Right atrium auricular region (tissue), 2 donors: ENCODE measurements at regions not wholly inside any gene's neighbourhood (a gene's known extent, or its start where the extent isn't known, plus 50 kb on each side); places are given as distances from the start of the nearest gene placed in this dataset.

Experiments used
- DNase-seq: peaks from one replicate; pipeline ENCODE4 v3.0.0-alpha.2; 2019; ENCODE audit warnings: low spot score
- H3K27ac ChIP-seq, 2 donors: fragments of 200-600 bp; sonication (generic); 1 replicate in 1 of 2; 2 replicates in 1 of 2; pipeline ENCODE4 v1.5.1; 2016 to 2019
- H3K27me3 ChIP-seq, 2 donors: fragments of 200-600 bp; sonication (generic); one replicate each; pipeline versions ENCODE4 v1.5.1 to v1.6.0; 2017 to 2019
- H3K36me3 ChIP-seq: fragments of 200-600 bp; sonication (generic); one replicate; pipeline ENCODE4 v1.5.1; 2016
- H3K4me1 ChIP-seq, 2 donors: fragments of 200-600 bp; sonication (generic); one replicate each; pipeline versions ENCODE4 v1.5.1 to v1.6.0; 2017 to 2019
- H3K4me3 ChIP-seq, 2 donors: fragments of 200-600 bp; sonication (generic); 1 replicate in 1 of 2; 2 replicates in 1 of 2; pipeline ENCODE4 v1.5.1; 2017 to 2019; ENCODE audit warnings: mild to moderate bottlenecking in 1 of 2, moderate library complexity in 1 of 2
- H3K9me3 ChIP-seq, 2 donors: fragments of 200-600 bp; sonication (generic); one replicate each; pipeline ENCODE4 v1.5.1; 2019
- TF ChIP-seq, protein P1 (sequence below), 2 donors: fragments of 200-600 bp; sonication (generic); IDR thresholded peaks; one replicate each; pipeline ENCODE4 v1.5.1; 2019; ENCODE audit warnings: antibody characterized with exemption in 2 of 2

DNA sequence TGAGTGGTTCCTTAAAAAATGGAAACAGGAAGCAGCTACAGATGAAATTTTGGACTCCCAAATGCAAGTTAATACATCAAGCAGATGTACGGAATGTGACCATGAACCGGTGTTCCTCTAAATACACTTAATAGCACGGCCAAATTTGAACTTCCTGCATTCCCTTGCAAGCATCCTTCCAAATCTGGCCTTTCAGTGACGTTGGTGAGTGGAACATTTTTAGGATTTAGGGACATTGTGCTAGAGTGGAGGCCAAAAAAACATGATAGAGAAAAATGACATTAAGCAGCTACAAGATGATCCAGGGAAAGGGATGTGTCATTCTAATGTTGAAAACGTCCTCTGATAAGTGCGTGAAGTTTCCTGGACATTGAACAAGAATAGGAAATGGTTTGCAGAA lies 62.1 kb downstream of the CTAGE1 start:
- H3K27me3 ChIP-seq = no peaks in the 10 kb centered on the region
- peak overlapping the region; percentile 28 to 50 for H3K27ac ChIP-seq
- H3K4me1 ChIP-seq = peaks cover 0 to 15% of the 10 kb centered on the region in 2 donors
- no peak overlapping the region for H3K4me3 ChIP-seq
- TF ChIP-seq, protein P1, sequence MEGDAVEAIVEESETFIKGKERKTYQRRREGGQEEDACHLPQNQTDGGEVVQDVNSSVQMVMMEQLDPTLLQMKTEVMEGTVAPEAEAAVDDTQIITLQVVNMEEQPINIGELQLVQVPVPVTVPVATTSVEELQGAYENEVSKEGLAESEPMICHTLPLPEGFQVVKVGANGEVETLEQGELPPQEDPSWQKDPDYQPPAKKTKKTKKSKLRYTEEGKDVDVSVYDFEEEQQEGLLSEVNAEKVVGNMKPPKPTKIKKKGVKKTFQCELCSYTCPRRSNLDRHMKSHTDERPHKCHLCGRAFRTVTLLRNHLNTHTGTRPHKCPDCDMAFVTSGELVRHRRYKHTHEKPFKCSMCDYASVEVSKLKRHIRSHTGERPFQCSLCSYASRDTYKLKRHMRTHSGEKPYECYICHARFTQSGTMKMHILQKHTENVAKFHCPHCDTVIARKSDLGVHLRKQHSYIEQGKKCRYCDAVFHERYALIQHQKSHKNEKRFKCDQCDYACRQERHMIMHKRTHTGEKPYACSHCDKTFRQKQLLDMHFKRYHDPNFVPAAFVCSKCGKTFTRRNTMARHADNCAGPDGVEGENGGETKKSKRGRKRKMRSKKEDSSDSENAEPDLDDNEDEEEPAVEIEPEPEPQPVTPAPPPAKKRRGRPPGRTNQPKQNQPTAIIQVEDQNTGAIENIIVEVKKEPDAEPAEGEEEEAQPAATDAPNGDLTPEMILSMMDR (IDR thresholded peaks at IDR 0.05) = no peak
- H3K36me3 ChIP-seq = no peaks in the 10 kb centered on the region
- DNase-seq = no peak
- no peaks in the 10 kb centered on the region for H3K9me3 ChIP-seq

DNA sequence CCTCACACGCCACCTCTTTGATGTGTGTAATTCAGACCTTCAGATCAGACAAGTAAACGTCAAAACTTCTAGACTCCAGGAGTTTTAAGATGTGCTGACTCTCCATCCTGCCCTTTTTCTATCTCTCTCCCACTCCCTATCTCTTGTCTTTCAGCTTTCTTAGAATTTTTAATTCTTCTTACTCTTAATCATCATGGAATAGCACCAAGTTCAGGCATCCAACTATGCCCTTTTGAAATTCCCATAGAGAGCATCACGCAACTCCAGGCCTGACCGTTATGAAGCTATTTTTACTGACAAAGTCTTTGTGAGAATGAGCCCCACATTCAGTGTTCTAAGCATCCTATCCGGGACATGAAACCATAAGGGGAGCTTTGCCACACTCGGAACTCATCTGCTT lies 62.6 kb downstream of the CTAGE1 start:
- no peaks in the 10 kb centered on the region for H3K36me3 ChIP-seq
- no peak for DNase-seq
- TF ChIP-seq, protein P1 (IDR thresholded peaks at IDR 0.05) = no peak
- peak overlapping the region; percentile 28 to 50 for H3K27ac ChIP-seq
- peaks cover 0 to 19% of the 10 kb centered on the region in 2 donors for H3K4me1 ChIP-seq
- no peaks in the 10 kb centered on the region for H3K9me3 ChIP-seq
- H3K27me3 ChIP-seq = no peaks in the 10 kb centered on the region
- no peak overlapping the region for H3K4me3 ChIP-seq

DNA sequence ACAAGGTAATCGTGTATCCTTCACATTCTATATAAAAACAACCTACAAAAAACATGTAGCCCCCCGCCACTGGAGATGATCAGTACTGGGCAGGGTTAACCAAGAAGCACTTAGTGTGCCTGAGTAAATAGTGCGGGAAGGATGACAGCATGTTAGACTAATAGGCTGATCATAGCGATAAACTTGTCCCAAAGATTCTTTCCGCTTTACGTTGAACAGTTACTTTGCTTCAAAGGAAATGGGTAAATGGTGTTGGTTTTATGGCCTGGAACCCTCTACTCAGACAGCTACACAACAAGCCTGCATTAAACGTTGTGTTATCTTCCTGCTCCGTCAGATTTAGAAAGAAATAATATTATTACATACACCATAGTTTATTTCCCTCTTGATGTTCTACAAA lies 67.7 kb downstream of the CTAGE1 start:
- H3K36me3 ChIP-seq = no peaks in the 10 kb centered on the region
- no peaks in the 10 kb centered on the region for H3K27me3 ChIP-seq
- H3K27ac ChIP-seq = peak overlapping the region; percentile 92 to 97
- H3K9me3 ChIP-seq = no peaks in the 10 kb centered on the region
- H3K4me3 ChIP-seq = no peak overlapping the region
- TF ChIP-seq, protein P1 (IDR thresholded peaks at IDR 0.05) = no peak
- no peak for DNase-seq
- peaks cover 0 to 45% of the 10 kb centered on the region in 2 donors for H3K4me1 ChIP-seq

DNA sequence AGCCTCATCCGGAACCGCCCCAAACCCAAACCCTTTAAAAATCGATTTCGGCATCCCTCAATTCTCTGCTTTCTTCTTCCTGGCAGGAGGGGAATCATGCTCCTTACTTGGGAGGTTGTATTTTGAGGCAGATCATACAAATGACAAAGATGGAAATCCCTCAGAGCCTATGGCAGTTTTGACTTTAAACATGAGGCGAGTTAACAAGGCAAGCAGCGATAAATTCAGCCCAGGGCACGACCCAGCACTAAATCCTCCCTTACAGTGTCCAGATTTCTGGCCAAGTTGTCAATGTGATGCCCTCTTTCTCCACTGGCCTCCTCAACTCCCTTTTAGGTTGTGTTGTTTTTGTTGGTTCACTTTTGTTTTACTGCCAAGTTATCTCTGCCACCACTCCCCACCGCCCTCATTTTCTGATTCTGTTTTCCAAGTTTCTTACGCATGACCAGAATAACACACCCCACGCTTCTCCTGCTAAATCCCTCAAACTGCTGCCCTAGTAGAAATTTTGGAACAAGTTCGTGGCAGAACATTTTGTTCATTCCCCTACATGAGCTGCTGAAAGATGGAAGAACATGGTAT lies 68.3 kb downstream of the CTAGE1 start:
- TF ChIP-seq, protein P1 (IDR thresholded peaks at IDR 0.05) = no peak
- no peaks in the 10 kb centered on the region for H3K9me3 ChIP-seq
- no peaks in the 10 kb centered on the region for H3K36me3 ChIP-seq
- H3K4me1 ChIP-seq = peaks cover 0 to 51% of the 10 kb centered on the region in 2 donors
- DNase-seq = no peak
- peak overlapping the region; percentile 92 to 97 for H3K27ac ChIP-seq
- H3K4me3 ChIP-seq = peak overlapping the region; percentile 58 to 61
- H3K27me3 ChIP-seq = no peaks in the 10 kb centered on the region

DNA sequence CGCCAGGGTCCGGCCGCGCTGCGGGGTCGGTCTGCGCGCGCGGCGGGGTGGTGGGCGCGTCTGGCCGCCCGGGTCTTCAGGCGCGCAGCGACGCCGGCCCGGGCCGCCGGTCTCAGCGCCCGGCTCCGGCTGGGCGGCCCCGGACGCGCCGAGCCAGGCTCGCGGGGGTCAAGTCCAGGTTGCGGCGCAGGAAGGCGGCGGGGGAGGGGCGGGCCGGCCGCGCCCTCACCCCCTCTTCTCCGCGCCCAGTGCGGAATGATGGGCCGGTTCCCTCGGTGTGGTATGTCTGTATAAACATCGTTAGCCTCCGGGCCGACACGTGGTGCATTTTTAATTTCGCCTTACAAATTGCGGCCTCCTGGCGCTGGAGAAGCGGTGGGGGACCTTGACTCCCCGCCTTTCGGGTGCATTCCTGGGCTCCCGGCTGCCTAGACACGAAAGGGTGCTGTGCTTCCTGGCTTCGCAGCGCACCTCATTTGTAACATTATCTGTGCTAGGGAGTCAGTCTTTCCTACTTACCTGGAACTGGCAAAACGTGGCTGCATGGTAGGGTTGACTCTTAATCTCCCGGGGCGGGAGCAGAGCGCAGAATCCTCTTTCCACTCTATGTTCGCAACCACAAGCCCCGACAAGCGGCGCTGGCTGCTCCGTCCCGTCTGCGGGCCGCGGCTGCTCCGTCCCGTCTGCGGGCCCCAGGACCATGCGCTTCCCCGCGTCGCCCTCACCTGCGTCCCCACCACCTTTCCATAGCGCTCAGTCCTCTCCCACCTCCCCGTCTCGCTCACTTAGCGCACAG lies 69.0 kb downstream of the CTAGE1 start:
- Histone ChIP-seq H3K27me3 (no peaks in the 10 kb centered on the region), H3K4me3 (peak overlapping the region; percentile 58 to 61), H3K27ac (peak overlapping the region; percentile 92 to 97), H3K9me3 (no peaks in the 10 kb centered on the region), H3K36me3 (no peaks in the 10 kb centered on the region), H3K4me1 (peaks cover 0 to 53% of the 10 kb centered on the region in 2 donors)
- TF ChIP-seq, protein P1 (IDR thresholded peaks at IDR 0.05) = no peak
- DNase-seq = peak; percentile 89
